ENCODE measurements at regions not wholly inside any gene's neighbourhood (a gene's known extent, or its start where the extent isn't known, plus 50 kb on each side); places are given as distances from the start of the nearest gene placed in this dataset.

GRCh38 chr1:25067518-25068251 is 137.6 kb upstream of the RUNX3 start:
- H3K4me3 ChIP-seq (ENCODE audit: low read depth, low read length), result no peak overlapping the region
- no peak for DNase-seq (ENCODE audit: low read depth)
- TF ChIP-seq CTCF (IDR thresholded peaks at IDR 0.05; ENCODE audit: insufficient read depth, low read depth, low read length), result no peak

GRCh38 chr1:25066731-25067517 is 136.8 kb upstream of the RUNX3 start:
- no peak overlapping the region for H3K4me3 ChIP-seq (ENCODE audit: low read depth, low read length)
- no peak for DNase-seq (ENCODE audit: low read depth)
- TF ChIP-seq CTCF (IDR thresholded peaks at IDR 0.05; ENCODE audit: insufficient read depth, low read depth, low read length), result no peak

- H3K4me3 ChIP-seq (ENCODE audit: low read depth, low read length), result no peak overlapping the region
- no peak for DNase-seq (ENCODE audit: low read depth)
- TF ChIP-seq CTCF (IDR thresholded peaks at IDR 0.05; ENCODE audit: insufficient read depth, low read depth, low read length), result no peak
Observed at GRCh38 chr1:25066256-25066655, 136.2 kb upstream of the RUNX3 start.

- DNase-seq (ENCODE audit: low read depth), result no peak
- H3K4me3 ChIP-seq (ENCODE audit: low read depth, low read length), result no peak overlapping the region
- TF ChIP-seq CTCF (IDR thresholded peaks at IDR 0.05; ENCODE audit: insufficient read depth, low read depth, low read length), result no peak
Observed at GRCh38 chr1:25065795-25066238, 135.7 kb upstream of the RUNX3 start.

GRCh38 chr1:25065321-25065721 is 135.2 kb upstream of the RUNX3 start:
- DNase-seq (ENCODE audit: low read depth), result no peak
- no peak overlapping the region for H3K4me3 ChIP-seq (ENCODE audit: low read depth, low read length)
- no peak for TF ChIP-seq CTCF (IDR thresholded peaks at IDR 0.05; ENCODE audit: insufficient read depth, low read depth, low read length)

GRCh38 chr1:25064465-25065240 is 134.6 kb upstream of the RUNX3 start:
- no peak for DNase-seq (ENCODE audit: low read depth)
- TF ChIP-seq CTCF (IDR thresholded peaks at IDR 0.05; ENCODE audit: insufficient read depth, low read depth, low read length), result no peak
- no peak overlapping the region for H3K4me3 ChIP-seq (ENCODE audit: low read depth, low read length)

Data from fibroblast of villous mesenchyme (primary cell).